ENCODE measurements at regions not wholly inside any gene's neighbourhood (a gene's known extent, or its start where the extent isn't known, plus 50 kb on each side); places are given as distances from the start of the nearest gene placed in this dataset.

GRCh38 chr6:4350567-4351519 lies 215.5 kb upstream of the ECI2 start:
- no peaks in the 10 kb centered on the region for H3K36me3 ChIP-seq
- no peaks in the 10 kb centered on the region for H3K9me3 ChIP-seq (replicated peaks)
- peak in 1 of 2 experiments; percentile 28 for DNase-seq (ENCODE audit: low read depth in 1 of 2, low spot score in 2 of 2)
- H3K27ac ChIP-seq: peak overlapping the region; percentile 96
- H3K4me3 ChIP-seq: peak overlapping the region; percentile 12; the same call in 1 of the 2 replicates
- no peaks in the 10 kb centered on the region for H3K27me3 ChIP-seq (replicated peaks)
- H3K4me1 ChIP-seq (replicated peaks): peaks cover 49% of the 10 kb centered on the region

DNA sequence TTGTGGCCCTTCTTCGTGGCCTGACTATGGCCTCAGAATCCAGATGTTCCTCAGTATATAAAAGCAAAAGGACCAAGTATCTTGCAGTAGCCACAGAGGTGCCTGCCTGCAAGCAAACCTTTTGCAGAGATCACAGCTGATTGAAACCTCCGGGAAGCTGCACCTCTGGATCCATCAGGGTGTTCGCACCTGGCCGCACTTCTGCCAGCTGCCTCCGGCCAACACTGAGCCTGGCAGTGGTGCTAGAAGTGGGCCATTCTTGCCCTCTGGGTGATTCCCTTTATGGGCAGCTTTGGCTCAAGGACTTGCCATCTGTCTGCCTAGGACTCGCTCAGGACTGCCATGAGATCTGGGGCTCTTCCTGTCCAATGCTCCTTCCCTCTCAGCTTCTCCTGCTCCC lies 214.6 kb upstream of the ECI2 start:
- Histone ChIP-seq H3K4me3 (no peak overlapping the region), H3K27ac (no peak overlapping the region), H3K4me1 (replicated peaks) (peaks cover 40% of the 10 kb centered on the region), H3K36me3 (no peaks in the 10 kb centered on the region), H3K27me3 (replicated peaks) (no peaks in the 10 kb centered on the region), H3K9me3 (replicated peaks) (no peaks in the 10 kb centered on the region)
- peak in 1 of 2 experiments; percentile 30 for DNase-seq (ENCODE audit: low read depth in 1 of 2, low spot score in 2 of 2)

DNA sequence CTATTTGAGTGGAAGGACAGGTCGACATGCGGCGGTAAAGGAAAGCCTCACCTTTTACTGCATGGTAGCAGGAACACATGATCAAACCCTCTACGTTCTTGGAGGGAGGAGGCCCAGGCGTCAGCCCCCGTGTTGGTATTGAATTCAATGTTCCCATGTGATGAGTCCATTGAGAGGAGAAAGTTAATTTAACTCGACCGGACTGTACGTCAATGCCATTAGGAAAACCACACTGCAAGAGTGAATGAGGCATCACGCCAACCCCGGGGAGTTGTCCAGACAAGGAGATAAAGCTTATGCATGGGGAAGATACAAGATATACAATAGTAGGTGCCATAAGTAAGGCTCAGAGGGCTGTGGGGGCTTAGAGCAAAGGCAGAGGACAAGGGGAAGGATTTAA lies 213.9 kb upstream of the ECI2 start:
- Histone ChIP-seq H3K36me3 (no peaks in the 10 kb centered on the region), H3K4me1 (replicated peaks) (peaks cover 37% of the 10 kb centered on the region), H3K27ac (no peak overlapping the region), H3K4me3 (no peak overlapping the region), H3K27me3 (replicated peaks) (no peaks in the 10 kb centered on the region), H3K9me3 (replicated peaks) (no peaks in the 10 kb centered on the region)
- DNase-seq (ENCODE audit: low read depth in 1 of 2, low spot score in 2 of 2): peak in 1 of 2 experiments; percentile 29

DNA sequence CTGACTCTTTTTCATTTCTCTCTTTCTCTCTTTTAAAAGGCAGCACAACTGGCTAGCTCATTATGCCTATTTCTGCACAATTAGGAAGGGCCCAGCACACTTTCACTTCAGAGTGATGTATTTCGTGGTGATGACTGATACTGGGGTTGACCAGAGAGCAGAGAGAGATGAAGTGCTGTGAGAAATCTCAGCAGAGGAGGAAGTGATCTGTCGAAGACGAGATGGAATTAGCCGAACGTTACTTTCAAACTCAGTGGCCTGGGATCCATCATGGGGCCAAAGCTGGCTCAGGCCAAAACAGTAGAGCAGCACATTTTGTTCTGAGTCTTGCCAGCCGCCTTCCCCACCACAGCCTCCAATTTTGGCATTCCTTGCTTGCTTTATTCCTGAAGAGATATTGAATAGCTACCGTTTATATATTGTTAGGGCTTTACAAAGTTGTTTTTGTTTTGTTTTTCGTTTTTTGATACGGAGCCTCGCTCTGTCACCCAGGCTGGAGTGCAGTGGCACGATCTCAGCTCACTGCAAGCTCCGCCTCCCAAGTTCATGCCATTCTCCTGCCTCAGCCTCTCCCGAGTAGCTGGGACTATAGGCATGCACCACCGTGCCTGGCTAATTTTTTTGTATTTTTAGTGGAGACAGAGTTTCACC lies 213.2 kb upstream of the ECI2 start:
- no peaks in the 10 kb centered on the region for H3K9me3 ChIP-seq (replicated peaks)
- peaks cover 37% of the 10 kb centered on the region for H3K4me1 ChIP-seq (replicated peaks)
- no peaks in the 10 kb centered on the region for H3K27me3 ChIP-seq (replicated peaks)
- no peak overlapping the region for H3K4me3 ChIP-seq
- no peak overlapping the region for H3K27ac ChIP-seq
- DNase-seq (ENCODE audit: low read depth in 1 of 2, low spot score in 2 of 2): peak in 1 of 2 experiments; percentile 21
- H3K36me3 ChIP-seq: no peaks in the 10 kb centered on the region

GRCh38 chr6:4347877-4348276 lies 212.5 kb upstream of the ECI2 start:
- Histone ChIP-seq H3K4me3 (no peak overlapping the region), H3K4me1 (replicated peaks) (peaks cover 37% of the 10 kb centered on the region), H3K27ac (no peak overlapping the region), H3K36me3 (no peaks in the 10 kb centered on the region), H3K9me3 (replicated peaks) (no peaks in the 10 kb centered on the region), H3K27me3 (replicated peaks) (no peaks in the 10 kb centered on the region)
- DNase-seq (ENCODE audit: low read depth in 1 of 2, low spot score in 2 of 2): peak in 1 of 2 experiments; percentile 32

DNA sequence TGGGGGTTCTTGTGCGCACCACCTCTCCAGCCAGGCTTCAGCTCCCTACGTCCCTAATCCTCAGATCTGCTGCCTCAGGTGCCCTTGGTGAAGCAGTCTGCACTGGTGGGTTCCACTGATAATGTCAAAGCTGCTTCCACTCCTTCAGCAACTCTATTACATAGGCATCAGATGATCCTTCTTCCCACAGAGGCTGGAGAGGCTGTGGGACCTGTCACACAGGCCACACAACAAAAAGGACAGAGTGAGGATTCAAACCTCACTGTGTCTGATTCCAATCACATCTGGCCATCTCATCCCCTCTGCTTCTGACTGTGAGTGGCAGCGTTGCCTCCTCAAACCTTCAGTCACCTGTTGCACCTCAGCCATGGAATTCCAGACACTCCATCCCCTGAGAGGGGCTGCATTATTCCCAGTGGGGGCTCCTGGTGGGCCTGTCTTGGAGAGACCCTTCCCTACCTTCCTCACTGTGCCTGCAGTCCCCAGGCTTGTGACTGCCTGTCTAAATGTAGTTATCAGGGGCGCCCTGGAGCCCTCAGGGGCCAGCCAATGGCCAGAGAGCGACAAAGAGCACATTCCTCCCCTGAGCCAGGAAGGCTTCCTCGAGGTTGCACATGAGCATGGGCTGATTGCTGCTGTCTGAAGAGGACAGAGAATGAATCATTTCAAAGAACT lies 211.4 kb upstream of the ECI2 start:
- H3K4me3 ChIP-seq: no peak overlapping the region
- H3K27me3 ChIP-seq (replicated peaks): no peaks in the 10 kb centered on the region
- no peaks in the 10 kb centered on the region for H3K36me3 ChIP-seq
- H3K4me1 ChIP-seq (replicated peaks): peaks cover 26% of the 10 kb centered on the region
- H3K27ac ChIP-seq: no peak overlapping the region
- no peaks in the 10 kb centered on the region for H3K9me3 ChIP-seq (replicated peaks)
- DNase-seq (ENCODE audit: low read depth in 1 of 2, low spot score in 2 of 2): peak in 1 of 2 experiments; percentile 23

DNA sequence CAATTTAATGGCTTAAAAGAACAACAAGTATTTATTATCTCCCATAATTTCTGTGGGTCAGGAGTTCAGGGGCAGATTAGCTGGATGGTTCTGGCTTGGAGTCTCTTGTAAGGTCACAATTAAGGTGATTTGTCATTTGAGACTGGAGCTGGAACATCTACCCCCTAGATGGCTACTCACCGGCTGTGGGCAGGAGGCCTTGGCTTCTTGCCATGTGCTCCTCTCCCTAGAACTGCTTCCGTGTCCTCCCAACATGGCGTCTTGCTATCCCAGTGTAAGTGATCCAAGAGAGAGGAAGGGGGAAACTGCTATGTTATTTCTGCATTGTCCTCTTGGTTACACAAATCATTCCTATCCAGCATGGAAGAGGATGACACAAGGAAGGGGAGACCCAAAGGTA lies 210.2 kb upstream of the ECI2 start:
- H3K9me3 ChIP-seq (replicated peaks): no peaks in the 10 kb centered on the region
- DNase-seq (ENCODE audit: low read depth in 1 of 2, low spot score in 2 of 2): no peak
- H3K36me3 ChIP-seq: no peaks in the 10 kb centered on the region
- no peak overlapping the region for H3K4me3 ChIP-seq
- peaks cover 13% of the 10 kb centered on the region for H3K4me1 ChIP-seq (replicated peaks)
- no peaks in the 10 kb centered on the region for H3K27me3 ChIP-seq (replicated peaks)
- no peak overlapping the region for H3K27ac ChIP-seq

GRCh38 chr6:4344317-4344899 lies 209.0 kb upstream of the ECI2 start:
- DNase-seq (ENCODE audit: low read depth in 1 of 2, low spot score in 2 of 2): no peak
- Histone ChIP-seq H3K9me3 (replicated peaks) (no peaks in the 10 kb centered on the region), H3K27me3 (replicated peaks) (no peaks in the 10 kb centered on the region), H3K4me1 (replicated peaks) (peaks cover 10% of the 10 kb centered on the region), H3K36me3 (no peaks in the 10 kb centered on the region), H3K4me3 (no peak overlapping the region), H3K27ac (no peak overlapping the region)

- Histone ChIP-seq H3K27me3 (replicated peaks) (no peaks in the 10 kb centered on the region), H3K27ac (no peak overlapping the region), H3K36me3 (no peaks in the 10 kb centered on the region), H3K4me3 (no peak overlapping the region), H3K9me3 (replicated peaks) (no peaks in the 10 kb centered on the region), H3K4me1 (replicated peaks) (peaks cover 7% of the 10 kb centered on the region)
- DNase-seq (ENCODE audit: low read depth in 1 of 2, low spot score in 2 of 2): no peak
Measured at GRCh38 chr6:4342407-4343137, 207.2 kb upstream of the ECI2 start.

DNA sequence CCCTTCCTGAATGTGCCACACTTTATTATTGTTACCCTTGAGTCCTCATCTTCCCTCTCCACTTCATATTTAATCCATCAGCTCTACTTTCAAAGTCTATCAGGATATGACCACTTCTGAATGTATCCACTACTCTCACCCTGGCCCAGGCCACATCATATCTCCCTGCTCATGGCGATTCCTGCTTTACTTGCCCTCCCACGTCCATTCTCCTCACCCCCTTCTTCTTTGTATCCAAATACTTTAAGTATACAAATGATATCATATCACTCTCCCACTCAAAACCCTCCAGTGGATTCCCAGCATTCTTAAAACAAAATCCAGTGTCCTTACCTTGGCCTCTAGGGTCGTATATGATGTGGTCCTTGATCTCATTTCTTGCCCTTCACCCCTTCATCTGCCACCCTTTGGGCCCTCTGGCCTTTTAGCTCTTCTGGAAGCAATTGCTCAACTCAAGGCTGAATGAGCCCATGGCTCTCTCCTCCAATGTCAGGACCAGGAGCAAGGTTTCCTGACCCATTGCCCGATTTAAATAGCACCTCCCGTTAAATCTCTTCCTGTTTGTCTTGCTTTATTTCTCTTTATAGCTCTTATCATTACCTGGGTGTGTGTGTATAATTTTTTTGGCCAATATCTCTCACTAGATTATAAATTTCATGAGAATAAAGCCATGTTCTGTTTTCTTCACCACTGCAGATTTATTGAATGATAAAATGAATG lies 205.9 kb upstream of the ECI2 start:
- H3K4me3 ChIP-seq: no peak overlapping the region
- no peaks in the 10 kb centered on the region for H3K27me3 ChIP-seq (replicated peaks)
- H3K9me3 ChIP-seq (replicated peaks): no peaks in the 10 kb centered on the region
- H3K27ac ChIP-seq: no peak overlapping the region
- H3K36me3 ChIP-seq: no peaks in the 10 kb centered on the region
- DNase-seq (ENCODE audit: low read depth in 1 of 2, low spot score in 2 of 2): no peak
- no peaks in the 10 kb centered on the region for H3K4me1 ChIP-seq (replicated peaks)

DNA sequence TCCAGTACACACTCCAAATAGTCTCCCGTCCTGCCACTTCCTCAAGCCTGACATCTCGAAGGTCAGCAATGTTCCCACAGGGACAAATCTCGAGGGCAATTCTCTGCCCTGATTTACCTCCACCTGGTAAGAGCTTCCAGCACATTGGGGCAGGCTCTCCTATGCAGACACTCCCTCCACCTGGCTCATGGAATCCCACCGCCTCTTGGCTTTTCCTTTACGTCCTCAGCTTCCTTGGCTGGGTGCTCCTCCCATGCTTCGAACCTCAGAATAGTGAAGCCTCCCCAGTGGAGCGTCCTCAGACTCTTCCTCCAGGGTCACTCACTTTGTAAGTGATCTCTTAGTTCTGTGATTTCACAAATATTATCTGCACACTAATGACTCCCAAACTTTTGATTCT lies 205.2 kb upstream of the ECI2 start:
- H3K4me1 ChIP-seq (replicated peaks): no peaks in the 10 kb centered on the region
- DNase-seq (ENCODE audit: low read depth in 1 of 2, low spot score in 2 of 2): no peak
- H3K4me3 ChIP-seq: no peak overlapping the region
- no peaks in the 10 kb centered on the region for H3K27me3 ChIP-seq (replicated peaks)
- H3K9me3 ChIP-seq (replicated peaks): no peaks in the 10 kb centered on the region
- no peaks in the 10 kb centered on the region for H3K36me3 ChIP-seq
- no peak overlapping the region for H3K27ac ChIP-seq

DNA sequence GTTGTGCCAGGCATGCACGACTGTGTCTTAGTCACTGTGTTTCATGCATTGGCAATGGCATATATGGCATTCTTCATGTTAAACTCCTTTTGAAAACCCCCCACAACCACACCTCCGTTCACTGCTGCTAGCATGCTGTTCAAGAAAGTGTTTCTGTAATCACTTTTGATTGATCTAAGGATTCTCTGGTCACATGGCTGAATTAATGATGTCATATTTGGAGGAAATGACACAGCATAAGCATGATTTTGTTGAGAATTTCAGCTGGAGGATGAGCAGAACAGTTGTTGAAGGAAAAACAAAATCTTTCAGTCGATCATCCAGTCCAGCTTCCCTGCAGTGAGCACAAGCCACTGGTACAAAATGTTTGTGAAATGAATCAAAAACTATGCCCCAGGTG lies 203.5 kb upstream of the ECI2 start:
- no peak for DNase-seq (ENCODE audit: low read depth in 1 of 2, low spot score in 2 of 2)
- H3K4me1 ChIP-seq (replicated peaks): peaks cover 4% of the 10 kb centered on the region
- no peak overlapping the region for H3K27ac ChIP-seq
- no peaks in the 10 kb centered on the region for H3K36me3 ChIP-seq
- no peaks in the 10 kb centered on the region for H3K9me3 ChIP-seq (replicated peaks)
- no peaks in the 10 kb centered on the region for H3K27me3 ChIP-seq (replicated peaks)
- H3K4me3 ChIP-seq: no peak overlapping the region

All from SJSA1 (cell line).